GM12864 (cell line): ENCODE measurements at regions not wholly inside any gene's neighbourhood (a gene's known extent, or its start where the extent isn't known, plus 50 kb on each side); places are given as distances from the start of the nearest gene placed in this dataset.
"Not testable (repeated sequence)": the region's sequence is repeated elsewhere in the genome, so short reads cannot be mapped to it uniquely, and the experiment has no call there.

Experiments used
- DNase-seq: peaks from one replicate; pipeline ENCODE4 v3.0.0-alpha.2; 2011; ENCODE audit warnings: low read depth
- H3K4me3 ChIP-seq: 2 replicates; pipeline ENCODE4 v1.5.1; 2011; ENCODE audit warnings: mild to moderate bottlenecking, low read depth, low read length, control low read depth
- TF ChIP-seq, protein P1 (sequence below): IDR thresholded peaks from 2 replicates; pipeline ENCODE4 v1.5.1; 2011; ENCODE audit warnings: low read depth, mild to moderate bottlenecking, moderate library complexity, low read length, control low read depth, inconsistent platforms; ENCODE audit errors: missing control alignments

DNA sequence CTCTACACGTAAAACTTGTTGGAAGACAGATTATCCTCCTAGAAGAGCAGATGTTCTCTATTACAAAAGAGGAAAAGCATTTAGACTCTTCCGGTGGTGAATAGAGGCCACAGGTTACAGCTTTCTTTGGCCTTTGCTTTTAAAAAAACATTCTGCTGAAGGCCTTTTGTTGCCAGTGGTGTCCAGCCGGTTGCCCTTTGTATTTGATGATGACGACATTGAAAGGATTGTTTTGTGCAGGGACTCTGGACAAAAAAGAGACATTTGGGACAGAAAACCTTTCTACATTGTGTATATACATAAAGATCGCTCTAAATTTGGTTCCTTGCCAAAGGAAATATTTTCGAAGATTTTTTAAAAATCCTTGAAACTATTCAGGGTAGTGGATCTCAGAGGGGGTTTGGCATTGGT lies 180.3 kb downstream of the C9orf152 start:
- DNase-seq = no peak
- no peak overlapping the region for H3K4me3 ChIP-seq
- TF ChIP-seq, protein P1, sequence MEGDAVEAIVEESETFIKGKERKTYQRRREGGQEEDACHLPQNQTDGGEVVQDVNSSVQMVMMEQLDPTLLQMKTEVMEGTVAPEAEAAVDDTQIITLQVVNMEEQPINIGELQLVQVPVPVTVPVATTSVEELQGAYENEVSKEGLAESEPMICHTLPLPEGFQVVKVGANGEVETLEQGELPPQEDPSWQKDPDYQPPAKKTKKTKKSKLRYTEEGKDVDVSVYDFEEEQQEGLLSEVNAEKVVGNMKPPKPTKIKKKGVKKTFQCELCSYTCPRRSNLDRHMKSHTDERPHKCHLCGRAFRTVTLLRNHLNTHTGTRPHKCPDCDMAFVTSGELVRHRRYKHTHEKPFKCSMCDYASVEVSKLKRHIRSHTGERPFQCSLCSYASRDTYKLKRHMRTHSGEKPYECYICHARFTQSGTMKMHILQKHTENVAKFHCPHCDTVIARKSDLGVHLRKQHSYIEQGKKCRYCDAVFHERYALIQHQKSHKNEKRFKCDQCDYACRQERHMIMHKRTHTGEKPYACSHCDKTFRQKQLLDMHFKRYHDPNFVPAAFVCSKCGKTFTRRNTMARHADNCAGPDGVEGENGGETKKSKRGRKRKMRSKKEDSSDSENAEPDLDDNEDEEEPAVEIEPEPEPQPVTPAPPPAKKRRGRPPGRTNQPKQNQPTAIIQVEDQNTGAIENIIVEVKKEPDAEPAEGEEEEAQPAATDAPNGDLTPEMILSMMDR = no peak

DNA sequence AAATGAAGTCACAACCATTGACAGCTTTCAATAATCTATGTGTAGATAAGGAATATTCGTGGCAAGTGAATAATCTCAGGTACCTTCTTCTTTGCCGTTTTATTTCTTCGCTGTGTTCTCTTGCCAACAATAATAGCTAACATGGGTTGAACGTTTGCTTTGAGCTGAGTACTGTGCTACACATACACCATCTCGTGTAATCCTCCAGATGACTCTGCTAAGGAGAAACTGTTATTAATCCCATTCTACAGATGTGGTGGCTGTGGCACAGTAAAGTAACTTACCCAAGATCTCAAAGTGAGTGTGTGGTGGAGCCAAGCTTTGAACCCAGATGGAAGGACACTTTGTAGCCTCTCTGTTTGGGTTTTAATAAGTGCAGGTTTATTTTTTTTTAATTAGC lies 179.7 kb downstream of the C9orf152 start:
- H3K4me3 ChIP-seq = no peak overlapping the region
- no peak for DNase-seq
- TF ChIP-seq, protein P1 = no peak

- no peak for DNase-seq
- TF ChIP-seq, protein P1 = no peak
- H3K4me3 ChIP-seq = no peak overlapping the region
These were observed 179.3 kb downstream of the C9orf152 start for GRCh38 chr9:110028676-110029075.

- TF ChIP-seq, protein P1 = no peak
- H3K4me3 ChIP-seq = no peak overlapping the region
- DNase-seq = no peak
These were observed 178.5 kb downstream of the C9orf152 start for GRCh38 chr9:110029429-110029955.

DNA sequence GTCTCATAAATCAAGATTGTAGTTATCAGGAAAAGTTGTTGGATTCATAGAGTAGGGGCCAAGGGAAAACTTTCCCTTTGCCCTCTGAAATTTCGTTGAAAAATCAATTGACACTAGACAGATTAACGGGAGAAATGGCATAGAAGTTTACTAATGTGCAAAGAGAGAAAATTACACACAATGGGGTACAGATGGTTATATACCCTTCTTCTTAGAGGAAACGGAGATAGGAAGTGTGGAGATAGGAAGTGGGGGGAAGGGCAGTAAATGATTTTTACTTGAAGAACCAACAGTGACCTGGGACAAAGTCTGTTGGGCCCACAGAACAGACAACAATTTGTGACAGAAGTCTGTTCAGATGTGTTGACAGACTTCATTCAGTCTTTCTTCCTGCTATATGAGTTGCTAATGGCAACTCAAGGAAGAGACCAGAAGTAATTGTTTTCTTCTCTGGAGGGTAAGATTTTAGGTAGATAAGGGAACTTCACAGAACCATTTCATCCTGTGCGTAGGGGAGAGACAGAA lies 177.9 kb downstream of the C9orf152 start:
- H3K4me3 ChIP-seq = no peak overlapping the region
- DNase-seq = no peak
- TF ChIP-seq, protein P1 = no peak

DNA sequence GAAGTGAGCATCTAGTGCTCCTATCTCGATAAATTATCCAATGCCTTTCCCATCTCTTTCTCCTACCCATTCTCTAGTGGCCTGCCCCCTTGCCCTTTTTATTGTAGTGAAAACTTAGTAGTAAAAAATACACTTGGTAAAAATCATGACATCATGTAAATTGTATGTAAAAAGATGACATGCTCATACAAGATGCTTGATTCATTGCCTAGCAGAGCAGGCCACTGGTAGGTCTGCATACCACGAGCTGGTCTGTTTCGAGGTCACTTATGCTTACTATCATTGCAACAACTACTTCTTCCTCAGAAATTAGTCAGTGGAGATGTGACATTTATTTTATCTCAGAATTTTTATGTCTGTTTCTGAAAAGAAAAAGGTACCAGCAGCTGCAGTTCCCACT lies 177.3 kb downstream of the C9orf152 start:
- TF ChIP-seq, protein P1 = no peak
- DNase-seq = no peak
- no peak overlapping the region for H3K4me3 ChIP-seq

- no peak overlapping the region for H3K4me3 ChIP-seq
- DNase-seq = no peak
- TF ChIP-seq, protein P1 = no peak
These were observed 176.3 kb downstream of the C9orf152 start for GRCh38 chr9:110031511-110032173.

DNA sequence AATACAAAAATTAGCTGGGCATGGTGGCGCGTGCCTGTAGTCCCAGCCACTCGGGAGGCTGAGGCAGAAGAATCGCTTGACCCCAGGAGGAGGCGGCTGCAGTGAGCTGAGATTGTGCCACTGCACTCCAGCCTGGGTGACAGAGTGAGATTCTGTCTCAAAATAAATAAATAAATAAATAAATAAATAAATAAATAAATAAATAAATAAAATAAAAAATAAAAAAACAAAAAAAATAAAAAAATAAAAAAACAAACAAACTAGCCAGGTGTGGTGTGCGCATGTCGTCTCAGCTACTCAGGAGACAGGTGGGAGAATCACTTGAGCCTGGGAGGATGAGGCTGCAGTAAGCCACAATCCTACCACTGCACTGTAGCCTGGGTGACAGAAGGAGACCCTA lies 175.4 kb downstream of the C9orf152 start:
- not testable (repeated sequence) for H3K4me3 ChIP-seq, DNase-seq
